ENCODE measurements at regions not wholly inside any gene's neighbourhood (a gene's known extent, or its start where the extent isn't known, plus 50 kb on each side); places are given as distances from the start of the nearest gene placed in this dataset.

DNA sequence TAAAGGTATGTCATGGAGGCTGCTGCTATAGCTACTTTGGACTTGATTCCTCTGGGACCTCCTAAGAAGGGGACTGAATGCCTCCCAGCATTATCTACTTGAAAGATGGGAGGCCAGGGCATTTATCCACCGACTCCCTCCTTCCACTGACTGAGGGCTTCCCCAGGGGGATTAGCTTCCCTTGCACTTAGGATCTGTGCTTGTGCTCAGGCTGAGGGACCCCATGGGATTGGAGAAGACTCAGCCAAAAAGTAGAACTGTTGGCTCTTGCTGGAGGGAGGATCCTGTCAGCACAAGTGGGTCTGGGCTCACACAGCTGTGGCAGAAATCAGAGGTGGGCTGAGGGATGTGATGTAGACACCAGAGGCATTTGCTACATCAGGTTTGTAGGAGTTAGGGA, 81.5 kb upstream of the SYPL1 start:
- TF ChIP-seq, protein P1, sequence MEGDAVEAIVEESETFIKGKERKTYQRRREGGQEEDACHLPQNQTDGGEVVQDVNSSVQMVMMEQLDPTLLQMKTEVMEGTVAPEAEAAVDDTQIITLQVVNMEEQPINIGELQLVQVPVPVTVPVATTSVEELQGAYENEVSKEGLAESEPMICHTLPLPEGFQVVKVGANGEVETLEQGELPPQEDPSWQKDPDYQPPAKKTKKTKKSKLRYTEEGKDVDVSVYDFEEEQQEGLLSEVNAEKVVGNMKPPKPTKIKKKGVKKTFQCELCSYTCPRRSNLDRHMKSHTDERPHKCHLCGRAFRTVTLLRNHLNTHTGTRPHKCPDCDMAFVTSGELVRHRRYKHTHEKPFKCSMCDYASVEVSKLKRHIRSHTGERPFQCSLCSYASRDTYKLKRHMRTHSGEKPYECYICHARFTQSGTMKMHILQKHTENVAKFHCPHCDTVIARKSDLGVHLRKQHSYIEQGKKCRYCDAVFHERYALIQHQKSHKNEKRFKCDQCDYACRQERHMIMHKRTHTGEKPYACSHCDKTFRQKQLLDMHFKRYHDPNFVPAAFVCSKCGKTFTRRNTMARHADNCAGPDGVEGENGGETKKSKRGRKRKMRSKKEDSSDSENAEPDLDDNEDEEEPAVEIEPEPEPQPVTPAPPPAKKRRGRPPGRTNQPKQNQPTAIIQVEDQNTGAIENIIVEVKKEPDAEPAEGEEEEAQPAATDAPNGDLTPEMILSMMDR (IDR thresholded peaks at IDR 0.05): no peak
- no peak for TF ChIP-seq POLR2A (IDR thresholded peaks at IDR 0.05)
